NCI-H2029 treated with DMSO at 0.1 percent for 48 hours (cell line): ENCODE measurements at regions not wholly inside any gene's neighbourhood (a gene's known extent, or its start where the extent isn't known, plus 50 kb on each side); places are given as distances from the start of the nearest gene placed in this dataset.

Source experiments
- DNase-seq: peaks from one replicate; lab custom pipeline; 2025; lab: John Stamatoyannopoulos, UW

- DNase-seq = peak; percentile 45
These were observed 90.5 kb upstream of the SOX9 start for GRCh38 chr17:72030067-72030899.

GRCh38 chr17:72031219-72031884 lies 89.5 kb upstream of the SOX9 start:
- DNase-seq = no peak

- no peak for DNase-seq
These were observed 87.5 kb upstream of the SOX9 start for GRCh38 chr17:72033334-72033733.

GRCh38 chr17:72034000-72034399 lies 86.8 kb upstream of the SOX9 start:
- DNase-seq = no peak

GRCh38 chr17:72038427-72038826 lies 82.4 kb upstream of the SOX9 start:
- DNase-seq = no peak

- DNase-seq = no peak
These were observed 81.3 kb upstream of the SOX9 start for GRCh38 chr17:72039490-72039889.

GRCh38 chr17:72046178-72046577 lies 74.6 kb upstream of the SOX9 start:
- DNase-seq = no peak

GRCh38 chr17:72046643-72047612 lies 73.9 kb upstream of the SOX9 start:
- DNase-seq = no peak

- no peak for DNase-seq
These were observed 70.9 kb upstream of the SOX9 start for GRCh38 chr17:72049914-72050313.

- DNase-seq = no peak
These were observed 67.8 kb upstream of the SOX9 start for GRCh38 chr17:72053036-72053435.

GRCh38 chr17:72053449-72053848 lies 67.4 kb upstream of the SOX9 start:
- no peak for DNase-seq

GRCh38 chr17:72056155-72056554 lies 64.7 kb upstream of the SOX9 start:
- no peak for DNase-seq

GRCh38 chr17:72056727-72057290 lies 64.0 kb upstream of the SOX9 start:
- DNase-seq = no peak

GRCh38 chr17:72060084-72060483 lies 60.7 kb upstream of the SOX9 start:
- DNase-seq = no peak

- DNase-seq = peak; percentile 39
These were observed 57.6 kb upstream of the SOX9 start for GRCh38 chr17:72063262-72063661.

GRCh38 chr17:72063756-72064450 lies 56.9 kb upstream of the SOX9 start:
- DNase-seq = no peak

GRCh38 chr17:72064606-72065193 lies 56.1 kb upstream of the SOX9 start:
- DNase-seq = no peak

GRCh38 chr17:72065556-72065955 lies 55.3 kb upstream of the SOX9 start:
- no peak for DNase-seq

GRCh38 chr17:72068643-72069042 lies 52.2 kb upstream of the SOX9 start:
- no peak for DNase-seq

GRCh38 chr17:72069586-72070202 lies 51.1 kb upstream of the SOX9 start:
- DNase-seq = no peak
